HEK293T (cell line): ENCODE measurements at regions not wholly inside any gene's neighbourhood (a gene's known extent, or its start where the extent isn't known, plus 50 kb on each side); places are given as distances from the start of the nearest gene placed in this dataset.
"Not testable (repeated sequence)": the region's sequence is repeated elsewhere in the genome, so short reads cannot be mapped to it uniquely, and the experiment has no call there.

ENCODE experiments used
- CTCF ChIA-PET: fragments of 350-600 bp; formaldehyde crosslinking; extraction: SDS; loops from one replicate; lab custom pipeline; 2021; ENCODE audit warnings: antibody characterized with exemption, inconsistent platforms; lab: Yijun Ruan, JAX
- POLR2A ChIA-PET: fragments of 350-600 bp; formaldehyde crosslinking; extraction: SDS; loops from one replicate; lab custom pipeline; 2020; ENCODE audit warnings: antibody characterized with exemption, inconsistent platforms; lab: Yijun Ruan, JAX
- DNase-seq: peaks from one replicate; pipeline ENCODE4 v3.0.0; 2012; ENCODE audit warnings: mixed read lengths; ENCODE audit errors: extremely low spot score
- PKNOX1 ChIP-seq: fragments of 450-650 bp; IDR thresholded peaks from 2 replicates; pipeline ENCODE4 v1.6.1; 2016
- ZNF384 ChIP-seq: fragments of 450-650 bp; IDR thresholded peaks from 2 replicates; pipeline ENCODE4 v1.6.1; 2016

- CTCF ChIA-PET = no interaction called here
- TF ChIP-seq PKNOX1 (no peak), ZNF384 (no peak)
- POLR2A ChIA-PET = no interaction called here
- no peak for DNase-seq
These were observed 410.3 kb downstream of the SRGAP2C start for GRCh38 chr1:121595089-121595488.

- CTCF ChIA-PET, POLR2A ChIA-PET, DNase-seq: not testable (repeated sequence)
These were observed 420.2 kb downstream of the SRGAP2C start for GRCh38 chr1:121604843-121605444.

- CTCF ChIA-PET, POLR2A ChIA-PET, DNase-seq: not testable (repeated sequence)
These were observed 422.7 kb downstream of the SRGAP2C start for GRCh38 chr1:121607499-121607898.
